ENCODE measurements at regions not wholly inside any gene's neighbourhood (a gene's known extent, or its start where the extent isn't known, plus 50 kb on each side); places are given as distances from the start of the nearest gene placed in this dataset.

- H3K9me3 Mint-ChIP-seq: peaks cover 28% of the 10 kb centered on the region
- TF ChIP-seq SMAD3 (CRISPR knock-in tag; IDR thresholded peaks at IDR 0.05; ENCODE audit: borderline replicate concordance): no peak
- no peak for TF ChIP-seq HMGA2 (CRISPR knock-in tag; IDR thresholded peaks at IDR 0.05)
- no peak for TF ChIP-seq FOXP4 (CRISPR knock-in tag; IDR thresholded peaks at IDR 0.05)
- TF ChIP-seq ZNF396 (CRISPR knock-in tag; IDR thresholded peaks at IDR 0.05; ENCODE audit: borderline replicate concordance): no peak
- no peaks in the 10 kb centered on the region for H3K27me3 Mint-ChIP-seq (ENCODE audit: low read depth)
- H3K4me1 Mint-ChIP-seq: no peaks in the 10 kb centered on the region
- H3K27ac Mint-ChIP-seq: no peak overlapping the region
- DNase-seq (ENCODE audit: low spot score): no peak
- H3K4me3 Mint-ChIP-seq: no peak overlapping the region
- ChIA-PET POLR2A (no interaction called here), CTCF (no interaction called here)
- H3K36me3 Mint-ChIP-seq: peaks cover 80% of the 10 kb centered on the region
- ATAC-seq: no peak
Measured at GRCh38 chr12:124472690-124473279, 94.6 kb downstream of the NCOR2 start.

- ChIA-PET CTCF (no interaction called here), POLR2A (no interaction called here)
- H3K9me3 Mint-ChIP-seq: peaks cover 28% of the 10 kb centered on the region
- TF ChIP-seq PRRX2 (CRISPR knock-in tag; IDR thresholded peaks at IDR 0.05) (no peak), JUN (CRISPR knock-in tag; IDR thresholded peaks at IDR 0.05) (no peak), ATF6 (CRISPR knock-in tag; IDR thresholded peaks at IDR 0.05) (no peak), FOXJ3 (CRISPR knock-in tag; IDR thresholded peaks at IDR 0.05; ENCODE audit: borderline replicate concordance) (no peak), ZMAT4 (CRISPR knock-in tag; IDR thresholded peaks at IDR 0.05) (no peak), CBFB (CRISPR knock-in tag; IDR thresholded peaks at IDR 0.05; ENCODE audit: low read depth) (no peak)
- no peaks in the 10 kb centered on the region for H3K27me3 Mint-ChIP-seq (ENCODE audit: low read depth)
- H3K36me3 Mint-ChIP-seq: peaks cover 72% of the 10 kb centered on the region
- no peak for DNase-seq (ENCODE audit: low spot score)
- ATAC-seq: no peak
- H3K4me1 Mint-ChIP-seq: no peaks in the 10 kb centered on the region
- H3K27ac Mint-ChIP-seq: no peak overlapping the region
- no peak overlapping the region for H3K4me3 Mint-ChIP-seq
Measured at GRCh38 chr12:124471828-124472227, 95.6 kb downstream of the NCOR2 start.

GRCh38 chr12:124470806-124471205, 96.6 kb downstream of the NCOR2 start:
- Mint-ChIP-seq H3K27me3 (ENCODE audit: low read depth) (no peaks in the 10 kb centered on the region), H3K36me3 (peaks cover 71% of the 10 kb centered on the region), H3K4me3 (no peak overlapping the region), H3K9me3 (peaks cover 28% of the 10 kb centered on the region), H3K4me1 (no peaks in the 10 kb centered on the region), H3K27ac (no peak overlapping the region)
- ATAC-seq: no peak
- TF ChIP-seq MAX (CRISPR knock-in tag; IDR thresholded peaks at IDR 0.05) (no peak), IRF2 (CRISPR knock-in tag; IDR thresholded peaks at IDR 0.05; ENCODE audit: borderline replicate concordance, low read depth) (no peak), MYBL2 (CRISPR knock-in tag; IDR thresholded peaks at IDR 0.05) (no peak), ZNF281 (CRISPR knock-in tag; IDR thresholded peaks at IDR 0.05) (no peak), ZNF263 (CRISPR knock-in tag; IDR thresholded peaks at IDR 0.05; ENCODE audit: low read depth) (no peak), ZNF532 (CRISPR knock-in tag; IDR thresholded peaks at IDR 0.05; ENCODE audit: borderline replicate concordance) (no peak), JUN (CRISPR knock-in tag; IDR thresholded peaks at IDR 0.05) (no peak), HMGXB4 (CRISPR knock-in tag; IDR thresholded peaks at IDR 0.05) (no peak), ZBTB21 (CRISPR knock-in tag; IDR thresholded peaks at IDR 0.05; ENCODE audit: borderline replicate concordance) (no peak)
- ChIA-PET POLR2A (no interaction called here), CTCF (interaction anchor here (1.1 kb wide), 1 partner anchor 84 kb away, joined by 4 read pairs; no protein-coding TSS in a partner anchor)
- DNase-seq (ENCODE audit: low spot score): no peak

Measured in WTC11 (cell line).